Lower leg skin (tissue), 4 donors: ENCODE measurements at regions not wholly inside any gene's neighbourhood (a gene's known extent, or its start where the extent isn't known, plus 50 kb on each side); places are given as distances from the start of the nearest gene placed in this dataset.

Experiments used
- DNase-seq, 2 donors: peaks; one replicate each; pipeline ENCODE4 v3.0.0-alpha.2; 2019; ENCODE audit warnings: low spot score in 2 of 2
- H3K4me3 ChIP-seq: fragments of 200-600 bp; sonication (generic); 2 replicates; pipeline ENCODE4 v1.5.1; 2017; ENCODE audit warnings: mild to moderate bottlenecking, low read depth; ENCODE audit not compliant: poor library complexity, severe bottlenecking
- POLR2A ChIP-seq, 2 donors: fragments of 450-650 bp; IDR thresholded peaks; one replicate each; pipeline ENCODE4 v1.6.1; 2016 to 2017; ENCODE audit warnings: antibody characterized with exemption in 2 of 2, mild to moderate bottlenecking in 1 of 2, moderate library complexity in 1 of 2
- WGBS, 2 donors: methylation state at CpG; one replicate each; pipeline ENCODE4 v1.1.5; 2018; 5-methylcytosine and 5-hydroxymethylcytosine counted together
- intact Hi-C: fragments of 100-400 bp; cut with DNase I; formaldehyde crosslinking; loops from one replicate; pipeline ENCODE4 v1.15.0; 2023; ENCODE audit warnings: low total_unique reads
- TF ChIP-seq, protein P1 (sequence below), 3 donors: fragments of 450-650 bp; IDR thresholded peaks; one replicate each; pipeline ENCODE4 v1.5.1; 2016; ENCODE audit warnings: antibody characterized with exemption in 3 of 3, mild to moderate bottlenecking in 3 of 3, moderate library complexity in 2 of 3

DNA sequence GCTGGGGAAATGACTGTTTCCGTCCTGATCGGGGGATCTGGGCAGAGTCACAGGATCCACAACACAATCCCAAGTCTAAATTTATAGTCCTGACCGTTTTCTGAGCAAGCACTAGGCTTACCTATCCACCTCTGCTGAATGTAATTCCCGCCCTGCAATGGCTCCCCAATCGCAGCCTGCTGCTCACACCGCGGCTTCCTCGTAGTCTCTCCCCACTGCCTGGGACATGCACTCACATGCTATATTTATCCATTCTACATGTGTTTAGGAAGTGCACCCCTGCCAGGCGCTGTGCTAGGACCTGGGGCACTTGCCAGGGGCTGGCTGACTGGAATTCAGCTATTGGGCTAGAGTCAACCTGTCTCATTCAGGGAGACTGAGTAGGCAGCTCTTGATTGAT lies 246.6 kb upstream of the CSF3R start:
- no peak overlapping the region for H3K4me3 ChIP-seq
- intact Hi-C loops, result no loop called here
- peak in 1 of 2 donors; percentile 69 for DNase-seq
- TF ChIP-seq, protein P1, sequence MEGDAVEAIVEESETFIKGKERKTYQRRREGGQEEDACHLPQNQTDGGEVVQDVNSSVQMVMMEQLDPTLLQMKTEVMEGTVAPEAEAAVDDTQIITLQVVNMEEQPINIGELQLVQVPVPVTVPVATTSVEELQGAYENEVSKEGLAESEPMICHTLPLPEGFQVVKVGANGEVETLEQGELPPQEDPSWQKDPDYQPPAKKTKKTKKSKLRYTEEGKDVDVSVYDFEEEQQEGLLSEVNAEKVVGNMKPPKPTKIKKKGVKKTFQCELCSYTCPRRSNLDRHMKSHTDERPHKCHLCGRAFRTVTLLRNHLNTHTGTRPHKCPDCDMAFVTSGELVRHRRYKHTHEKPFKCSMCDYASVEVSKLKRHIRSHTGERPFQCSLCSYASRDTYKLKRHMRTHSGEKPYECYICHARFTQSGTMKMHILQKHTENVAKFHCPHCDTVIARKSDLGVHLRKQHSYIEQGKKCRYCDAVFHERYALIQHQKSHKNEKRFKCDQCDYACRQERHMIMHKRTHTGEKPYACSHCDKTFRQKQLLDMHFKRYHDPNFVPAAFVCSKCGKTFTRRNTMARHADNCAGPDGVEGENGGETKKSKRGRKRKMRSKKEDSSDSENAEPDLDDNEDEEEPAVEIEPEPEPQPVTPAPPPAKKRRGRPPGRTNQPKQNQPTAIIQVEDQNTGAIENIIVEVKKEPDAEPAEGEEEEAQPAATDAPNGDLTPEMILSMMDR (IDR thresholded peaks at IDR 0.05), result no peak
- no peak for TF ChIP-seq POLR2A (IDR thresholded peaks at IDR 0.05)
- 30 to 35% methylated on average over 9 of the region's 9 CpGs for WGBS, 2 donors

DNA sequence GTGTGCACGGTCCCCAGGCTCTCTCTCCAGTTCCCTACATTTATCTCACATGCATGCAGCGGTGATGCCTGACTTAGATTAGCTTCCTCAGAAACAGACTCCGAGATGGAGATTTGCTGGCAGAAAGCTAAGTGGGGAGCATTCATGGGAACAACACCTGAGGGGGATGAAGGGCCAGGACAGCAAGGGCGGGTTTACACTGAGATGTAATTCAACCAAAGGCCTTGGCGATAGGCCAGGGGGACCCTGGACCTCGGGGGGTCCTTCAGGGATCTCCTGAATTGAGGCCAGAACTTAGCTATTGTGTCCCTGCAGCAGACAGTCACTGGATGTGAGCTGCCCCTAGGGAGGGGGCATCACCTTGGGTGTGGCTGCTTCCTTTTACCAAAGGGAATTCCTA lies 246.1 kb upstream of the CSF3R start:
- DNase-seq, result peak in 1 of 2 donors; percentile 68

DNA sequence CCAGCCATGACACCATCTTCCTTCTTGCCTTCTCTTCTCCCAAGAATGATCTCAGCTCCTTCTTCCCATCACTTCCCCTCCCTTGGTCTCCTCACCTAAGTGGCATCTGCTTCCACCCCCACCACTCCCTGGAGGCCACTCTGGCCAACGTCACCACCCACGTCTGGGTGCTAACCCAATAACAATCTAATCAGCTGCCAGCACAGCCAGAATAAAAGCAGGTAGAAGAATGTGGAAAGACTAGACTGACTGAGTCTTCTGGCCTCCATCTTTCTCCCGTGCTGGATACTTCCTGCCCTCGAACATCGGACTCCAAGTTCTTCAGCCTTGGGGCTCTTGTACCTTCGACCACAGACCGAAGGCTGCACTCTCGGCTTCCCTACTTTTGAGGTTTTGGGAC lies 245.3 kb upstream of the CSF3R start:
- no peak overlapping the region for H3K4me3 ChIP-seq
- TF ChIP-seq, protein P1 (IDR thresholded peaks at IDR 0.05), result no peak
- no peak for TF ChIP-seq POLR2A (IDR thresholded peaks at IDR 0.05)
- 66 to 75% methylated on average over 8 of the region's 8 CpGs for WGBS, 2 donors
- intact Hi-C loops, result no loop called here
- no peak for DNase-seq

More for the DNA sequence above, 246.1 kb upstream of the CSF3R start:
- no peak for TF ChIP-seq POLR2A (IDR thresholded peaks at IDR 0.05)
- TF ChIP-seq, protein P1 (IDR thresholded peaks at IDR 0.05), result no peak
- 50 to 52% methylated on average over 6 of the region's 6 CpGs for WGBS, 2 donors
- intact Hi-C loops, result no loop called here
- H3K4me3 ChIP-seq, result no peak overlapping the region

DNA sequence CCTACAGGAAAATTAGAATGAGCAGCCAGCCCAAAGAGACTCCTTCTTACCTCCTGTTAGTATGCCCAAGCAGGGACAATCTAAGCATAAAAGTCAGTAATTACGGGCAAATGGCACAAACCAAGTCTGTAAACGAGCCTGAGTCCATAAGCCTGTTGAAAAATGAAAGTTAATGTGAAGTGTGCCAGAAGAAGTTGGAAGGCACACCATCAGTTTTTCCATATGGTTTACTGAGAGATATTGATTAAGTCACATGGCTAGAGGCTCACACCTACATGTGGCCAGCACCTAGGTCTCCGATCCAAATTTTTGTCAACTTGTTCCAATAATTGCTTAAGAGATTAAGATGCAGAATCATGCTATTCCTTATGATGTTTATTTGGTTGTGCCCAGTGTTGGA lies 242.4 kb upstream of the CSF3R start:
- intact Hi-C loops, result no loop called here
- TF ChIP-seq, protein P1 (IDR thresholded peaks at IDR 0.05), result no peak
- no peak for TF ChIP-seq POLR2A (IDR thresholded peaks at IDR 0.05)
- no peak overlapping the region for H3K4me3 ChIP-seq
- DNase-seq, result peak in 1 of 2 donors; percentile 14
- WGBS, 2 donors, result 80 to 81% methylated on average over 3 of the region's 3 CpGs

DNA sequence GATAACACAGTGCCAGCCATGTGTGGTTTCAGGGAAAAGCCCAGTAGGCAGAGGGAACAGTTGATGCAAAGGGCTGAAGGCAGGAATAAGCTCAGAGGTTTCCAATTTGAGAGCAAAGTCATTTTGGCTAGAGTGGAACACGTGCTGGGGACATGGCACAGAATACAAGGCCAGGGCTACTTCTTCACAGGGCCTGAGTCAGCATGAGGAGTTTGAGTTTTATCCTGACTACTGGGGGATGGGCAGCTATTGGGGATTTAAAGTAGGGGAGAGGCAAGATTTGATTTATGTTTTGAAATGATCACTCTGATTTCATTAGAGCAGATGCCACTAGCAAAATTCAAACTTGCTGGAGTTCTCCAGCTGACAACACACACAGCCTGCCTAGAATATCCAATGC lies 241.1 kb upstream of the CSF3R start:
- WGBS, 2 donors, result 43 to 52% methylated on average over 1 of the region's 1 CpG

DNA sequence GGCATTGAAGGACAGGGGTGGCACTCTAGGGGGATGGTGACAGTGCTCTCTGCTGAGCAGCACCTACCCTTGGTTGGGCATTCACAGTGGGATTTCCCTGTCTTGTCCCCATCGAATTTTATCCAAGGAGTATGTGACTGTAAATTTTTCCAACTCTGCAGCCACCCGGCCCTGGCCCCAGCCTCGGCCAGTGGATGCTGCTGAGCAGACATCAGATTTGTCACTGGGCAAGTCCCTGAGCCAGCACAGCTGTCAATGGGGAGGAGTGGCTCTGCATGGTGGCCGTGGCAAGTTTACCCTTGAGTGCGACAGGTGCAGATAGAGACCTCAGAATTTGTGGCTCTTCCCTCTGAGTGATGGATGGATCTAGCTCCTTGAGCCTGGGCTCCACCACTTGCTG lies 240.2 kb upstream of the CSF3R start:
- WGBS, 2 donors, result 67 to 84% methylated on average over 5 of the region's 5 CpGs
- intact Hi-C loops, result no loop called here
- no peak overlapping the region for H3K4me3 ChIP-seq
- TF ChIP-seq, protein P1 (IDR thresholded peaks at IDR 0.05), result no peak
- TF ChIP-seq POLR2A (IDR thresholded peaks at IDR 0.05), result no peak
- DNase-seq, result peak in 1 of 2 donors; percentile 58

More for the DNA sequence above, 241.1 kb upstream of the CSF3R start:
- peak in 1 of 2 donors; percentile 32 for DNase-seq
- intact Hi-C loops, result no loop called here
- H3K4me3 ChIP-seq, result no peak overlapping the region
- TF ChIP-seq, protein P1 (IDR thresholded peaks at IDR 0.05), result no peak
- TF ChIP-seq POLR2A (IDR thresholded peaks at IDR 0.05), result no peak
